Suprapubic skin (tissue), 4 donors: ENCODE measurements at regions not wholly inside any gene's neighbourhood (a gene's known extent, or its start where the extent isn't known, plus 50 kb on each side); places are given as distances from the start of the nearest gene placed in this dataset.

Experiments
- DNase-seq, 2 donors: peaks; one replicate each; pipeline ENCODE4 v3.0.0-alpha.2; 2019; ENCODE audit warnings: low spot score in 2 of 2
- H3K27ac ChIP-seq: fragments of 200-600 bp; sonication (generic); one replicate; pipeline ENCODE4 v1.5.1; 2019
- H3K27me3 ChIP-seq: fragments of 200-600 bp; sonication (generic); one replicate; pipeline ENCODE4 v1.5.1; 2019
- H3K36me3 ChIP-seq: fragments of 200-600 bp; sonication (generic); one replicate; pipeline ENCODE4 v1.5.1; 2019
- H3K4me1 ChIP-seq: fragments of 200-600 bp; sonication (generic); one replicate; pipeline ENCODE4 v1.5.1; 2019
- H3K4me3 ChIP-seq: fragments of 200-600 bp; sonication (generic); one replicate; pipeline ENCODE4 v1.5.1; 2019; ENCODE audit warnings: mild to moderate bottlenecking
- H3K9me3 ChIP-seq: fragments of 200-600 bp; sonication (generic); one replicate; pipeline ENCODE4 v1.5.1; 2019
- CTCF ChIP-seq, 2 donors: fragments of 200-600 bp in 1 of 2; fragments of 450-650 bp in 1 of 2; sonication (generic) in 1 of 2; IDR thresholded peaks; one replicate each; pipeline ENCODE4 v1.5.1; 2016 to 2019; ENCODE audit warnings: antibody characterized with exemption in 2 of 2, mild to moderate bottlenecking in 1 of 2, moderate library complexity in 1 of 2
- EP300 ChIP-seq: sonication (generic); formaldehyde crosslinking; IDR thresholded peaks from one replicate; pipeline ENCODE4 v1.6.1; 2017; ENCODE audit warnings: antibody characterized with exemption
- POLR2A ChIP-seq, 2 donors: fragments of 450-650 bp; IDR thresholded peaks; one replicate each; pipeline ENCODE4 v1.6.1; 2017; ENCODE audit warnings: antibody characterized with exemption in 2 of 2, mild to moderate bottlenecking in 2 of 2, moderate library complexity in 2 of 2
- POLR2AphosphoS5 ChIP-seq, 3 donors: sonication (generic); formaldehyde crosslinking; IDR thresholded peaks; one replicate each; pipeline ENCODE4 v1.6.1; 2017; ENCODE audit warnings: antibody characterized with exemption in 3 of 3
- WGBS: methylation state at CpG from one replicate; pipeline ENCODE4 v1.1.5; 2018; 5-methylcytosine and 5-hydroxymethylcytosine counted together

GRCh38 chr2:39487398-39488250, 50.5 kb upstream of the MAP4K3 start:
- 37% methylated on average over 4 of the region's 4 CpGs for WGBS
- Histone ChIP-seq H3K9me3 (no peaks in the 10 kb centered on the region), H3K36me3 (no peaks in the 10 kb centered on the region), H3K27me3 (no peaks in the 10 kb centered on the region), H3K27ac (no peak overlapping the region), H3K4me1 (no peaks in the 10 kb centered on the region), H3K4me3 (no peak overlapping the region)
- no peak for TF ChIP-seq POLR2AphosphoS5 (IDR thresholded peaks at IDR 0.05)
- no peak for TF ChIP-seq POLR2A (IDR thresholded peaks at IDR 0.05)
- TF ChIP-seq EP300, result no peak
- TF ChIP-seq CTCF (IDR thresholded peaks at IDR 0.05), result no peak
- no peak for DNase-seq

DNA sequence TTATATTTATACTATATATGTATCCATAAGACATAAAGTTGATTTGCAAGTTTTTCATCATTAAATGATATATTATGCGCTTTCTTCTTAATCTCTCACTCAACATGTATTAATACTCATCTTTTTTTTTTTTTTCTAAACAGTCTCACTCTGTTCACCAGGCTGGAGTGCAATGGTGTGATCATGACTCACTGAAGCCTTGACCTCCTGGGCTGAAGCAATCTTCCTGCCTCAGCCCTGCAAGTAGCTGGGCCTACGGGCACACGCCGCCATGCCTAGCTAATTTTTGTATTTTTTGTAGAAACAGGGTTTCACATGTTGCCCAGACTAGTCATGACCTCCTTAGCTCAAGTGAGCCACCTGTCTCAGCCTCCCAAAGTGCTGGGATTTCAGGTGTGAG, 51.4 kb upstream of the MAP4K3 start:
- no peak overlapping the region for H3K27ac ChIP-seq
- H3K27me3 ChIP-seq, result no peaks in the 10 kb centered on the region
- TF ChIP-seq POLR2AphosphoS5 (IDR thresholded peaks at IDR 0.05) (no peak), POLR2A (IDR thresholded peaks at IDR 0.05) (no peak), CTCF (IDR thresholded peaks at IDR 0.05) (no peak), EP300 (no peak)
- H3K4me3 ChIP-seq, result no peak overlapping the region
- no peaks in the 10 kb centered on the region for H3K9me3 ChIP-seq
- DNase-seq, result no peak
- no peaks in the 10 kb centered on the region for H3K4me1 ChIP-seq
- 87% methylated on average over 4 of the region's 4 CpGs for WGBS
- no peaks in the 10 kb centered on the region for H3K36me3 ChIP-seq

- H3K36me3 ChIP-seq, result no peaks in the 10 kb centered on the region
- H3K27me3 ChIP-seq, result no peaks in the 10 kb centered on the region
- H3K9me3 ChIP-seq, result no peaks in the 10 kb centered on the region
- H3K4me3 ChIP-seq, result no peak overlapping the region
- H3K4me1 ChIP-seq, result no peaks in the 10 kb centered on the region
- no peak for DNase-seq
- no peak overlapping the region for H3K27ac ChIP-seq
- TF ChIP-seq EP300 (no peak), CTCF (IDR thresholded peaks at IDR 0.05) (no peak), POLR2AphosphoS5 (IDR thresholded peaks at IDR 0.05) (no peak), POLR2A (IDR thresholded peaks at IDR 0.05) (no peak)
- 97% methylated on average over 4 of the region's 4 CpGs for WGBS
Measured at GRCh38 chr2:39490586-39490985, 53.5 kb upstream of the MAP4K3 start.

DNA sequence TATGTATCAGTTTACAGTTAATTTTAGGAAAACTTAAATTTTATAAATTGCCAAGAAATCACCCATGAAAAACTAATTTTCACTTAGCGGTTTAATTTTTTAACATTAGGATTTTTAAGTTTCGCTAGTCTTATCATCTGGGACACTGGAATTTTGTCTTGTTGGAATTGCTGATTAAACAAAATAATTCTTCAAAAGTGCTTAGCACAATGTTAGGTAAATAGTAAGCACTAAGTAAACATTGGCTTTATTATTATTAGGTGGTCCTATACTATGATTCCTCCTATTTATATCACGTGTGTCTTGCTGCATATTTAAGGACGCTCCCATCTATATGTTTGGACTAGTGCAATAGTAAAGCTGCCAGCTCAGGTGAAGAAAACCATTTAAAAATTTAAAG, 54.6 kb upstream of the MAP4K3 start:
- H3K27ac ChIP-seq, result no peak overlapping the region
- 92% methylated on average over 4 of the region's 4 CpGs for WGBS
- no peaks in the 10 kb centered on the region for H3K36me3 ChIP-seq
- H3K4me1 ChIP-seq, result no peaks in the 10 kb centered on the region
- no peaks in the 10 kb centered on the region for H3K9me3 ChIP-seq
- DNase-seq, result no peak
- no peak overlapping the region for H3K4me3 ChIP-seq
- H3K27me3 ChIP-seq, result no peaks in the 10 kb centered on the region
- no peak for TF ChIP-seq POLR2A (IDR thresholded peaks at IDR 0.05)
- TF ChIP-seq CTCF (IDR thresholded peaks at IDR 0.05), result no peak
- TF ChIP-seq EP300, result no peak
- TF ChIP-seq POLR2AphosphoS5 (IDR thresholded peaks at IDR 0.05), result no peak

GRCh38 chr2:39492095-39492590, 55.1 kb upstream of the MAP4K3 start:
- 49% methylated on average over 3 of the region's 3 CpGs for WGBS
- H3K4me1 ChIP-seq, result no peaks in the 10 kb centered on the region

More at GRCh38 chr2:39492095-39492590, 55.1 kb upstream of the MAP4K3 start:
- DNase-seq, result no peak
- Histone ChIP-seq H3K9me3 (no peaks in the 10 kb centered on the region), H3K27ac (no peak overlapping the region), H3K36me3 (no peaks in the 10 kb centered on the region), H3K4me3 (no peak overlapping the region), H3K27me3 (no peaks in the 10 kb centered on the region)
- TF ChIP-seq POLR2AphosphoS5 (IDR thresholded peaks at IDR 0.05) (no peak), POLR2A (IDR thresholded peaks at IDR 0.05) (no peak), EP300 (no peak), CTCF (IDR thresholded peaks at IDR 0.05) (no peak)
